ENCODE measurements at regions not wholly inside any gene's neighbourhood (a gene's known extent, or its start where the extent isn't known, plus 50 kb on each side); places are given as distances from the start of the nearest gene placed in this dataset.
"Not testable (repeated sequence)": the region's sequence is repeated elsewhere in the genome, so short reads cannot be mapped to it uniquely, and the experiment has no call there.

- no peak for DNase-seq
Measured at GRCh38 chr13:112194579-112194978, 127.6 kb downstream of the SOX1 start.

DNA sequence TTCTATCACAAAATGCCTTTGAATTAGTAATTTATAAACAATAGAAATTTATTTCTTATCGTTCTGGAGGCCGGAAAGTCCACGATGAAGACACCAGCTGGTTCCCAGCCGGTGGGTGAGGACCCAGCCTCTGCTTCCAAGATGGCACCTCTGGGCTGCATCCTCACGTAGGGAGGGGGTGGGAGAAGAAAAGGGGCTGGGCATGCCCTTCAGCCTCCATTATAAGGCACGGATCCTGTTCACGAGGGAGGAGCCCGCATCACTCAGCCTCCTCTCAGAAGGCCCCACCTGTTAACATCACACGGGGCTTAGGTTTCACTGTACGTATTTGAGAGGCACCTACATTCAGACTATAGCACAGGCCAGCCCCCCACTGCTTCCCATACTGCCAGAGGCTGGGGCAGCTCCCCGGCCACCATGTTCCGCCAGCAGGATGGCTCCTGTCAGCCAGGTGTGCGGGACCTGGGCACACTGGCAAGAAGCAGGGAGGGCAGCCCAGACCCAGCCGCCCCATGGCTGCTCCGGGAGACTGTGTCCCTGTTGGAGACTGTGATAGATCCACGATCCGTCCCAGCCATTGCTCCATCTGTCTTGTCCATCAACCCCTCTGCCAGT lies 131.6 kb downstream of the SOX1 start:
- DNase-seq: no peak

DNA sequence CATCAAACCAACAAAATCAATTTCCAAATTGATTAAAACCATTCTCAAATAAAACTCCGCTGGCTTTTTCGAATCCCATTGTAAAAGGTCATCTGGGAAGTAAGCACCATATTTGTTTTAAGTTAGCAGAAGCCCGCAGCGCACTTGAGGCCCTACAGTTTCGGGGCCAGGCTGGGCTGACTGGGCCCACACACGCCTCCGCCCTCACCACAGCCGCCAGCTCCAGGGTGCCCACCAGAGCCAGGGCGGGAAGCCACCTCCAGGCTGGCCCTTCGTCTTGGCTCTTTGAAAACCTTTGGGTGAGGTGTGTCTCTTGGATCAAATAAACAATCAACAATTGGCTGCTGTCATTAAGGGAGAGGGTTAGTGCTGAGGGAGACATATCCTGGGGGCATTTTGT lies 133.3 kb downstream of the SOX1 start:
- no peak for DNase-seq

- no peak for DNase-seq
Measured at GRCh38 chr13:112202266-112202665, 135.3 kb downstream of the SOX1 start.

GRCh38 chr13:112202966-112203365 lies 136.0 kb downstream of the SOX1 start:
- no peak for DNase-seq

DNA sequence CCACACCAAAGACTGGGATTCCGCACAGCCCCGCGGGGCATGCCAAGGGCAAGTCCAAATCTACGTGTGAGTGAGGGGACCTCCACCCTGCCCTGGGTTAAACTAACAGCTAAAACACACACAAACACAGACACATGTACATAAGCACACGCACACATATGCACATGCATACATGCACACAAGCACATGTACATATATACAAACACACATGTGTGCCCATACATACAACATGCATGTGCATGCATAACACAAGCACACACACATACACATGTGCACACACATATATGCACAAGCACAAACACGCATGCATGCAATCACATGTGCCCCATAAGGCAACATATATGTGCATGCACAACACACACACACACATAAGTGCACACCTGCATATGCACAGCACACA lies 136.7 kb downstream of the SOX1 start:
- no peak for DNase-seq

GRCh38 chr13:112204346-112205327 lies 137.7 kb downstream of the SOX1 start:
- no peak for DNase-seq

DNA sequence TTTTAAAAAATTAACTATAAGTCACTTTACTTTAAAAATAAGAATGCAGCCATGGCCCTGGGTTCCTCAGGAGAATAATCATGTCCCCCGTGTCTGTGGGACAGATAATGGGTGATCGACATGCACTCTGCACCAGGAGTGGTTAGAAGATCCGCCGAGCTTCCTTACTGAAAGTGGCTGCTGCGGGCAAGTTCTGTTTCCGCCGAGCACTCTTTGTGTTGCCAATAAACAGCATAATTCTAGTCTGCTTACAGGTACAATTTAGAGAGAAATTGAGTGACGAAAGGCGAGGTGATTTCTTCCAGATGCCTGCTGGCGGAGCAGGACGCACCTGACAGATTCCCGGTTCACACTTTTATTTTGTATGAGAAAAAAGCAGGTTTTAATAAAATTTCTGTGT lies 139.0 kb downstream of the SOX1 start:
- no peak for DNase-seq

- DNase-seq: no peak
Measured at GRCh38 chr13:112207129-112207528, 140.2 kb downstream of the SOX1 start.

- DNase-seq: no peak
Measured at GRCh38 chr13:112208656-112209055, 141.7 kb downstream of the SOX1 start.

DNA sequence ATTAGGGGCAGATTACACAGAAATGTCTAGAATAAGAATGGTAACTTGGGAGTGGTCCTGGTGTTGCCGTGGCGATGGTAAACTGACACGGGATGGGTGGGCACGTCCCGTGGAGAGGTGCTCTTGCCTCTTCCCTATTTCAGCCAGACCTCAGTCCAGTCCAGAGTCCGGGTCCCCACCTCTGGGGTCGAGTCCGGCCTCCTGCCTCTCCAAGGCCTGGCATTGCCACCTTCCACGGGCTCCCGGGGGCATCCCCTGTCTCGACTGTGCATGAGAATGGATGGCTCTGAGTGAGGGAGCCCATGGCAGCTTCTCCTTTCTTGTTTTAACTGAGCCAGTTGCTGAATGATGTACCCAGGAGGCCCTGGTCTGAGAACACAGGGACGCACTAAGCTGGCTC lies 142.3 kb downstream of the SOX1 start:
- no peak for DNase-seq

DNA sequence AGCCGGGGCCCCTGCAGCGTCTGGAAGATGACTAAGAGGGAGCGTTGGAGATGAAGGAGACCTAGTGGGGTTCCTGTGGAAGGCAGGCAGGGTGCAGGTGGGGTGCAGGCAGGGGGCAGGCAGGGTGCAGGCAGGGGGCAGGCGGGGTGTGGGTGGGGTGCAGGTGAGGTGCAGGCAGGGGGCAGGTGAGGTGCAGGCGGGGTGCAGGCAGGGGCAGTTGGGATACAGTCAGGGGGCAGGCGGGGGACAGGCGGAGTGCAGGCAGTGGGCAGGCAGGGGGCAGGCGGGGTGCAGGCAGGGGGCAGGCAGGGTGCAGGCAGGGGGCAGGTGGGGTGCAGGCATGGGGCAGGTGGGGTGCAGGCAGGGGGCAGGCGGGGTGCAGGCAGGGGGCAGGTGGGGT lies 142.8 kb downstream of the SOX1 start:
- no peak for DNase-seq

- DNase-seq: no peak
Measured at GRCh38 chr13:112210371-112210770, 143.4 kb downstream of the SOX1 start.

DNA sequence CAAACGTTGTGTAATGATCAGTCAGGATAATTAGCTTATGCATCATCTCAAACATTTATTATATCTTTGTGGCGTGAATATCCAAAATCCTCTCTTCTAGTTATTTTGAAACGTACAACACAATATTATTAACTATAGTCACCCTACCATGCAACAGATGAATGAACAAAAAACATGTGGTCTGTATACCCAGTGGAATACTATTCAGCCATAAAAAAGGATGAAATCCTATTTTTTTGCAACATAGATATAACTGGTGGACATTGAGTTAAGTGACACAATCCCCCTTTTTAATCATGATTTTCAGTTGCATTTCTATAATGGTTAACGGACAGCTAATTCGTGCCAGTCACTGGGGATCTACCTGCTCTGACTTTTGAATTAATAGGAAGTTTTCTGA lies 145.6 kb downstream of the SOX1 start:
- no peak for DNase-seq

DNA sequence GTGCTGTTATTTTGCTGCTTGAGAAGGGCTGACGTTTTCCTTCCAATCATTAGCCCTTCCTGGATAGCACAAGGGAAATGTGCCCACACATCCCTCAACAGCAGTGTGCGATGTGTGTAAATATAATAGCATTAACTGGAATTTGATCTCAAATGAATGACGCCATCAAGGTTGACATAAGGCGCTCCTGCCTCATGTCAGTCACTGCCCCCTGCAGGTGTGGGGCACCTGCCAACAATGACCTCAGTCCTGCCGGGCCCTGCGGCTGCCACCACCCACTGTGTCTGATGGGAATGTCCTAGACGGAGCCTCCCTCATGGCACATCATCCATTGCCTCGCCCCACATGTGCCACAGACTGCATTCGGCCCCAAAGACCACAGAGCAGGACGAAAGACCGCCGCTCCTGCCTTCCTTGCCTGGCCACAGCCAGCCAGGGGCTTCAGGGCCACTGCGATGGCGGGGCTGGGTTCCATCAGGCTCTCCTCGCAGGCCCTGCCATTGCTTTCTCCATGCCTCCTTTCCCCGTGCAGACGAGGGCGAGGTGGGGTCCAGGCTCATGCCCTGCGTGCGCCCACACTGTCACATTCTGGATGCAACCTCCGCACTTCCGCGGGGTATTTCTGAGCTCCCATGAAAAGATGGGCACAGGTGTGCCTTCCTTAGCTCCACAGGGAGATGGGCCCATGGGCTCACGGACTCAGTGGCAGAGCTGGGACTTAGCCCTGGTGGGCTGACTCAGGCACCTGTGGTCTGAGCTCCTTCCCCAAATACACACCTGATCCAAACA lies 146.7 kb downstream of the SOX1 start:
- DNase-seq: peak; percentile 87

DNA sequence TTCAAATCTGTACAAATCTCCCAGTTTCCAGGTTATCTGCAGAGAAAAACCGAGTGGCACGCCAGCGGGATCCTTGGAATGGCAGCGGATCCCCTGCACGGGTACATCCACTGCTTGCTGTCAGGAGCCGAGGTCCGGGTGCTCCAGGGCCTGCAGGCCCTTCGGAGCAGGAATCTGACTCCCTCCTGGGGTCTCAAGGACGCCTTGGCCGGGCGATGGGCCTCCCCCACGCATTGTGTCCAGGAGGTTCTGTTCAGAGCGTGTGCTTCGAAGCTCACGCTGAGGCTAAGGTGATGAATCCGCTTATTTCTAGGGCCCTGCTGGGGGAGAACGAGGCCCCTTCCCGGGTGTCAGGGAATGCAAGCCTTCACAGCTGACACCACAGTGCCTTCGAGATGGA lies 148.9 kb downstream of the SOX1 start:
- no peak for DNase-seq

GRCh38 chr13:112217431-112217830 lies 150.5 kb downstream of the SOX1 start:
- DNase-seq: no peak

DNA sequence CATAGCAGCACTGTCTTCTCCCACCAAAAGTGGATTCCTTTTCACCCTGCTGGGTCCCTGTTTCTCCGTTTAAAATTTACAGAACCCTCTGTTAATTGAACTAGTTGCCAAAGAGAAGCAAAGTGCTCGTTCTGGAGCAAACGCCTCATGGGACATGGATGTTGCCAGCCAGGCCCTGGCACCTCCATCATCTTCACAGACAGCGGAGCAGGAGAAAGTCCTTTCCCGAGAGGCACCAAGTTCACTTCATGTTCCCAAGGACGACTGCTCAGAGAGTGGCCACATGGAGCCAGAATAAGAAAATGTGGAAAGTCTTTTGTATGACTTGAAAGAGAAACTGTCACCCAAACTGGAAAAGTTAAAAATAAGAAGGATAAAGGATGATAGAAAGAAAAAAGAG lies 151.5 kb downstream of the SOX1 start:
- DNase-seq: no peak

DNA sequence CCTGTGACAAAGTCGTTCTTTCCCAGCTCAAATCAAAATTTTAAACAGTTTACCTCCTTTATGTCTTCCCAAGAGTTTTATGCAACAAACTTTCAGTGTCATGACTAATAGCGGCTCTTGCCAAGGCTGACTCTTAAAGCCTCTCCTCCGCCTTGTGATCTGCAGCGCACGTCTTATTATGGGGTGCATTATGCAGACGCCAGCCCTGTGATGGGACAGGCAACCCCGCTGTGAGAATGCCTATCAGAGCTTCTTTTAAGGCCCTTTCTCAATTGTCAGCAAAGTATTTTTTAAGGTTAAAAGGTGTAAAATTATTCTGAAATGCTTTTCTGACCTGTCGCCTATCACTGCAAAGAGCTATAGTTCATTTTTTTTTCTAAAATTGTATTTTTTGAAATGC lies 152.8 kb downstream of the SOX1 start:
- no peak for DNase-seq

DNA sequence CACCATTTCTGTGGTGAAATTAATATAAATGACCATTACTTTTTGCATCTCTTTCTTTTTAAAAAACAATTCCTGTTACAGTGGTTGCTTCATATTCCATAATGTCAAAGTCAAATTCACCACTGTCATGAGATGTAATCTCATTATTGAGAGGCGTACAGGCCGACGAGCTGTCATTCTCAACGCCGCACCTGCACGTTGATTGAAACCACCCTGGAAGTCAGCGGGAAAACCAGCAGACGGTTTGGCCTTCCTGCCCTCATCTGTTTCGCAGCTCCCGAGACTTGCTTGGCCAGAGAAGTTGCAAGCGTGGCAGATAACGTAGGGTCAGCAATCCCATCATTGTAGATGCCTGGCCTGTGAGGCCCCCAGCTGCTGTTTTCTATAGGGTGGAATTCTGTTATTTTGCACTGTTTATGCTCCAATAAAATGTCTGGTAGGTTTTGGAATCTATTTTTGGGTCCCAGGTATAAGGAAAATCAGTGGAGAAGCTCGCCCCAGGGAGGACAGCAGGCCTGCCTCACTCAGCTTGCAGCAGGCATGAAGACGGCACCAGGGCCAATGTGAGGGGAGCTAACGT lies 153.4 kb downstream of the SOX1 start:
- no peak for DNase-seq

DNA sequence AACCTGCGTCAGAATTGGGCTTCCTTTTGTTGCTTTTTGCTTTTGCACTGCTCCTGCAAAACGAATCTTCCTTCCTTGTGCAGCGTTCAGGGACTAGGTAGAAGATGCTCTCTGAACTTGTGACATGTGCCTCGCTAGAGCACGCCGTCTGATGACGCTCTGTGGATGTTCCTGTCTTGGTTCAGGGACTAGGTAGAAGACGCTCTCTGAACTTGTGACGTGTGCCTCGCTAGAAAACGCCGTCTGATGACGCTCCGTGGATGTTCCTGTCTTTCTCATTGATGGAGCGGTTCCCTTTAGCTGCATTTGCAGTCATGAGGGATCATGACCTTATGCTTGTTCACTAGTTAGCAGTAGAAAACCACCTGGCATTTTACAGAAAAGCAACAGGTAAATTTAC lies 154.0 kb downstream of the SOX1 start:
- no peak for DNase-seq

DNA sequence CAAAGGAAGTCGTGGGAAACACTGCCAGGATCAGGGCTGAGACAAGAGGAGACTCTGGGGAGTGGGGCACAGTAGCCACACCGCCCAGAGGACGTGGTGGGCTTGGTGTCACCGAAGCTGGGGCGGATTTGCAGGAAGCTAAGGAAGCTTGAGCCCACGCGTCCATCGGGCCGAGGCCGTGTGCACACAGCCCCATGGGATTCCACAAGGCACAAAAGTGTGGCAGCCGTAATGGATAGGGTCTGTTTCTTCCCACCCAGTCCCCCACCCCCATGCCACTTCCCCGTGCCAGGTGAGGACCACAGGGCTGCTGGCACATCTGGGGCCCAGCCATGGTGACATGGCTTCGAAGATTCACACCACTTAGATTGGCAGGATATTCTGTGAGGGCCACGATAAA lies 153.2 kb upstream of the SPACA7 start:
- DNase-seq: no peak

- not testable (repeated sequence) for DNase-seq
Measured at GRCh38 chr13:112223929-112224328, 152.2 kb upstream of the SPACA7 start.
